ENCODE measurements at regions not wholly inside any gene's neighbourhood (a gene's known extent, or its start where the extent isn't known, plus 50 kb on each side); places are given as distances from the start of the nearest gene placed in this dataset.
A peak's percentile ranks its signal among the peaks of the same experiment; 100 is the strongest.

- DNase-seq (ENCODE audit: low read depth in 2 of 2, low spot score in 1 of 2), result peak; percentile 4 to 6
Measured at GRCh38 chr3:59450946-59451763, 401.3 kb upstream of the CFAP20DC start.

GRCh38 chr3:59450437-59450836 lies 400.6 kb upstream of the CFAP20DC start:
- no peak for DNase-seq (ENCODE audit: low read depth in 2 of 2, low spot score in 1 of 2)

GRCh38 chr3:59446775-59447465 lies 397.1 kb upstream of the CFAP20DC start:
- no peak for DNase-seq (ENCODE audit: low read depth in 2 of 2, low spot score in 1 of 2)

- no peak for DNase-seq (ENCODE audit: low read depth in 2 of 2, low spot score in 1 of 2)
Measured at GRCh38 chr3:59444676-59445075, 394.9 kb upstream of the CFAP20DC start.

GRCh38 chr3:59444294-59444671 lies 394.5 kb upstream of the CFAP20DC start:
- DNase-seq (ENCODE audit: low read depth in 2 of 2, low spot score in 1 of 2), result no peak

GRCh38 chr3:59443618-59444293 lies 393.9 kb upstream of the CFAP20DC start:
- no peak for DNase-seq (ENCODE audit: low read depth in 2 of 2, low spot score in 1 of 2)

- DNase-seq (ENCODE audit: low read depth in 2 of 2, low spot score in 1 of 2), result no peak
Measured at GRCh38 chr3:59442046-59442445, 392.2 kb upstream of the CFAP20DC start.

GRCh38 chr3:59440285-59441028 lies 390.6 kb upstream of the CFAP20DC start:
- no peak for DNase-seq (ENCODE audit: low read depth in 2 of 2, low spot score in 1 of 2)

- no peak for DNase-seq (ENCODE audit: low read depth in 2 of 2, low spot score in 1 of 2)
Measured at GRCh38 chr3:59438492-59438891, 388.7 kb upstream of the CFAP20DC start.

GRCh38 chr3:59436164-59436958 lies 386.5 kb upstream of the CFAP20DC start:
- no peak for DNase-seq (ENCODE audit: low read depth in 2 of 2, low spot score in 1 of 2)

GRCh38 chr3:59433546-59433945 lies 383.7 kb upstream of the CFAP20DC start:
- no peak for DNase-seq (ENCODE audit: low read depth in 2 of 2, low spot score in 1 of 2)

GRCh38 chr3:59432665-59433064 lies 382.8 kb upstream of the CFAP20DC start:
- no peak for DNase-seq (ENCODE audit: low read depth in 2 of 2, low spot score in 1 of 2)

- DNase-seq (ENCODE audit: low read depth in 2 of 2, low spot score in 1 of 2), result no peak
Measured at GRCh38 chr3:59430341-59430740, 380.5 kb upstream of the CFAP20DC start.

- no peak for DNase-seq (ENCODE audit: low read depth in 2 of 2, low spot score in 1 of 2)
Measured at GRCh38 chr3:59429198-59429597, 379.4 kb upstream of the CFAP20DC start.

GRCh38 chr3:59426821-59427565 lies 377.2 kb upstream of the CFAP20DC start:
- DNase-seq (ENCODE audit: low read depth in 2 of 2, low spot score in 1 of 2), result no peak

- DNase-seq (ENCODE audit: low read depth in 2 of 2, low spot score in 1 of 2), result no peak
Measured at GRCh38 chr3:59425942-59426341, 376.1 kb upstream of the CFAP20DC start.

- DNase-seq (ENCODE audit: low read depth in 2 of 2, low spot score in 1 of 2), result no peak
Measured at GRCh38 chr3:59425371-59425770, 375.5 kb upstream of the CFAP20DC start.

- DNase-seq (ENCODE audit: low read depth in 2 of 2, low spot score in 1 of 2), result no peak
Measured at GRCh38 chr3:59424268-59425010, 374.6 kb upstream of the CFAP20DC start.

- no peak for DNase-seq (ENCODE audit: low read depth in 2 of 2, low spot score in 1 of 2)
Measured at GRCh38 chr3:59423707-59424106, 373.9 kb upstream of the CFAP20DC start.

Measured in stimulated activated CD8-positive, alpha-beta memory T cell treated with anti-CD3 and anti-CD28 coated beads, Interleukin-4, amount 100 ng/mL, for 1 hour (primary cell).